Endothelial cell of umbilical vein (primary cell): ENCODE measurements at regions not wholly inside any gene's neighbourhood (a gene's known extent, or its start where the extent isn't known, plus 50 kb on each side); places are given as distances from the start of the nearest gene placed in this dataset.

Source experiments
- BruUV-seq: library from RNA; stranded (reverse); fragments of 400-500 nt; replicated peaks from 2 replicates; lab custom pipeline; 2021; lab: Mats Ljungman, UMichigan
- CTCF ChIA-PET: fragments of 300-600, 350-600 bp; sonication (Branson Sonifier 250); formaldehyde crosslinking; loops from one replicate; lab custom pipeline; 2021; ENCODE audit warnings: antibody characterized with exemption, inconsistent platforms; lab: Charles Lee
- POLR2A ChIA-PET: fragments of 300-600, 350-600 bp; sonication (Branson Sonifier 250); formaldehyde crosslinking; loops from one replicate; lab custom pipeline; 2021; ENCODE audit warnings: antibody characterized with exemption, inconsistent platforms; lab: Charles Lee
- DNase-seq: peaks from one replicate; pipeline ENCODE4 v3.0.0-alpha.2; 2011; ENCODE audit warnings: low read depth, low spot score
- FAIRE-seq: peaks from 2 replicates; lab custom pipeline; 2011; peaks lifted over from hg19 to GRCh38; lab: Jason Lieb, UNC
- H2AFZ ChIP-seq: 2 replicates; pipeline ENCODE4 v1.6.0; 2012; ENCODE audit warnings: low read depth, low read length, control low read depth, inconsistent platforms
- H3K27ac ChIP-seq: 2 replicates; pipeline ENCODE4 v1.5.1; 2011; ENCODE audit warnings: low read depth, mild to moderate bottlenecking, control low read depth, low read length, moderate library complexity; ENCODE audit not compliant: insufficient read depth
- H3K27me3 ChIP-seq, 2 experiments: 2 replicates each; pipeline versions ENCODE4 v1.6.0 to v1.6.1; 2011; ENCODE audit warnings: low read length in 2 of 2, mixed read lengths in 1 of 2; ENCODE audit not compliant: control insufficient read depth in 2 of 2, insufficient read depth in 2 of 2
- H3K36me3 ChIP-seq, 2 experiments: 2 replicates in 1 of 2; 3 replicates in 1 of 2; pipeline ENCODE4 v1.5.1; 2011; ENCODE audit warnings: low read length in 2 of 2, mild to moderate bottlenecking in 1 of 2, moderate library complexity in 1 of 2; ENCODE audit not compliant: control insufficient read depth in 2 of 2, insufficient read depth in 2 of 2; ENCODE audit errors: extremely low read depth in 1 of 2
- H3K4me1 ChIP-seq: 3 replicates; pipeline ENCODE4 v1.5.1; 2011; ENCODE audit warnings: mild to moderate bottlenecking, low read length; ENCODE audit not compliant: control insufficient read depth, insufficient read depth; ENCODE audit errors: extremely low read depth
- H3K4me2 ChIP-seq: 2 replicates; pipeline ENCODE4 v1.6.1; 2011; ENCODE audit warnings: low read length, control low read depth, mixed read lengths; ENCODE audit not compliant: insufficient read depth
- H3K4me3 ChIP-seq, 3 experiments: fragments of 200-600 bp in 1 of 3; sonication (generic), shearing (Covaris generic) in 1 of 3; replicated peaks in 1 of 3; 2 replicates each; pipeline ENCODE4 v1.5.1; 2011 to 2016; ENCODE audit warnings: control low read depth in 3 of 3, low read length in 3 of 3, mild to moderate bottlenecking in 2 of 3, inconsistent platforms in 1 of 3, low read depth in 1 of 3, moderate library complexity in 1 of 3; ENCODE audit not compliant: insufficient read depth in 1 of 3
- H3K79me2 ChIP-seq: 2 replicates; pipeline ENCODE4 v1.6.0; 2012; ENCODE audit warnings: low read length, inconsistent platforms; ENCODE audit not compliant: control insufficient read depth, insufficient read depth
- H3K9ac ChIP-seq: replicated peaks from 2 replicates; pipeline ENCODE3; 2011; ENCODE audit warnings: low read length, control low read depth; ENCODE audit not compliant: insufficient read depth; ENCODE audit errors: extremely low read depth
- H3K9me1 ChIP-seq: replicated peaks from 3 replicates; pipeline ENCODE4 v1.6.0; 2011; ENCODE audit warnings: mild to moderate bottlenecking, low read length; ENCODE audit not compliant: control insufficient read depth, insufficient read depth; ENCODE audit errors: extremely low read depth
- H3K9me3 ChIP-seq: replicated peaks from 2 replicates; pipeline ENCODE4 v1.5.1; 2012; ENCODE audit warnings: low read length, inconsistent platforms; ENCODE audit not compliant: control insufficient read depth, insufficient read depth
- H4K20me1 ChIP-seq: replicated peaks from 2 replicates; pipeline ENCODE3; 2011; ENCODE audit warnings: mild to moderate bottlenecking, low read length; ENCODE audit not compliant: control insufficient read depth, insufficient read depth; ENCODE audit errors: extremely low read depth
- EZH2 ChIP-seq: IDR thresholded peaks from 2 replicates; pipeline ENCODE4 v1.6.1; 2012; ENCODE audit warnings: borderline replicate concordance, low read depth, mild to moderate bottlenecking, moderate library complexity, low read length, inconsistent platforms; ENCODE audit not compliant: severe bottlenecking
- FOS ChIP-seq: IDR thresholded peaks from 2 replicates; pipeline ENCODE4 v1.6.1; 2011; ENCODE audit warnings: mild to moderate bottlenecking, low read length, moderate library complexity, borderline replicate concordance; ENCODE audit not compliant: insufficient read depth
- GATA2 ChIP-seq: IDR thresholded peaks from 2 replicates; pipeline ENCODE4 v1.7.0; 2011; ENCODE audit warnings: low read depth, mild to moderate bottlenecking, moderate library complexity, mixed read lengths, low read length; ENCODE audit not compliant: insufficient read length, insufficient read depth
- JUN ChIP-seq: IDR thresholded peaks from 2 replicates; pipeline ENCODE4 v1.6.1; 2011; ENCODE audit warnings: borderline replicate concordance, low read depth; ENCODE audit not compliant: insufficient read length, insufficient read depth
- MAX ChIP-seq: IDR thresholded peaks from 2 replicates; pipeline ENCODE4 v1.6.1; 2011; ENCODE audit not compliant: insufficient read depth, insufficient read length
- MYC ChIP-seq: IDR thresholded peaks from one replicate; pipeline ENCODE4 v1.6.1; 2011; ENCODE audit warnings: mild to moderate bottlenecking, low read depth, low read length
- POLR2A ChIP-seq: IDR thresholded peaks from 2 replicates; pipeline ENCODE4 v1.6.1; 2012; ENCODE audit warnings: low read depth, mild to moderate bottlenecking, control low read depth, low read length
- POLR2AphosphoS5 ChIP-seq: IDR thresholded peaks from 2 replicates; pipeline ENCODE4 v1.6.1; 2012; ENCODE audit warnings: low read depth, mild to moderate bottlenecking, control low read depth, low read length, moderate library complexity; ENCODE audit not compliant: insufficient read depth
- dilution Hi-C: fragments of 300-500 bp; cut with MboI; formaldehyde crosslinking; loops from one replicate; pipeline ENCODE4 v1.15.0; 2019; ENCODE audit warnings: low sequenced_read_pairs; ENCODE audit not compliant: extremely low pct_ligation_motif_present
- intact Hi-C: fragments of 100-400 bp; cut with micrococcal nuclease; formaldehyde crosslinking; loops from one replicate; pipeline ENCODE4 v1.10.0; 2022
- TF ChIP-seq, protein P1 (sequence below), 2 donors: IDR thresholded peaks; 1 replicate in 1 of 2; 2 replicates in 1 of 2; pipeline ENCODE4 v1.5.1; 2011; ENCODE audit warnings: low read length in 2 of 2, mild to moderate bottlenecking in 2 of 2, moderate library complexity in 2 of 2, control low read depth in 1 of 2, inconsistent platforms in 1 of 2, low read depth in 1 of 2; ENCODE audit not compliant: insufficient read depth in 1 of 2; ENCODE audit errors: extremely low read depth in 1 of 2

DNA sequence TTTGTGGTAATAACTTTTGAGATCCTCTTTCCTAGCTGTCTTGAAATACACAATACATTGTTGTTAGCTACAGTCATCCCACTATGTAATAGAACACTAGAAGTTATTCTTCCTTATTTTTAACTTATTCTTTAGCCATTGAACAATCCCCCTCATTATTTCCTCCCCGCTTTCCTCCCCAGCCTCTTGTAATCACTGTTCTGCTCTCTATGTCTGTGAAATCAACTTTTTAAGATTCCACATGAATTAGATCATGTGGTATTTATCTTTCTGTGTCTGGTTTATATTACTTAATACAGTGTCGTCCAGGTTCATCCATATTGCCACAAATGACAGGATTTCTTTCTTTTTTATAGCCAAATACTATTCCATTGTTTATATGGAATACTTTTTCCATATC, 72.9 kb downstream of the SLC10A2 start:
- Histone ChIP-seq H4K20me1 (no peaks in the 10 kb centered on the region), H3K9ac (no peak overlapping the region), H3K27ac (no peak overlapping the region), H3K9me1 (no peaks in the 10 kb centered on the region), H3K4me2 (no peak overlapping the region), H3K79me2 (no peaks in the 10 kb centered on the region), H3K36me3 (no peaks in the 10 kb centered on the region), H3K4me1 (no peaks in the 10 kb centered on the region), H3K4me3 (no peak overlapping the region), H3K9me3 (no peaks in the 10 kb centered on the region), H3K27me3 (no peaks in the 10 kb centered on the region), H2AFZ (no peak overlapping the region)
- intact Hi-C loops: no loop called here
- no peak for FAIRE-seq
- ChIA-PET CTCF (no interaction called here), POLR2A (no interaction called here)
- dilution Hi-C loops: no loop called here
- no TSS peak for BruUV-seq
- no peak for DNase-seq
- TF ChIP-seq GATA2 (no peak), JUN (no peak), MAX (no peak), POLR2A (no peak), FOS (no peak), POLR2AphosphoS5 (no peak), EZH2 (no peak), MYC (no peak)
- TF ChIP-seq, protein P1, sequence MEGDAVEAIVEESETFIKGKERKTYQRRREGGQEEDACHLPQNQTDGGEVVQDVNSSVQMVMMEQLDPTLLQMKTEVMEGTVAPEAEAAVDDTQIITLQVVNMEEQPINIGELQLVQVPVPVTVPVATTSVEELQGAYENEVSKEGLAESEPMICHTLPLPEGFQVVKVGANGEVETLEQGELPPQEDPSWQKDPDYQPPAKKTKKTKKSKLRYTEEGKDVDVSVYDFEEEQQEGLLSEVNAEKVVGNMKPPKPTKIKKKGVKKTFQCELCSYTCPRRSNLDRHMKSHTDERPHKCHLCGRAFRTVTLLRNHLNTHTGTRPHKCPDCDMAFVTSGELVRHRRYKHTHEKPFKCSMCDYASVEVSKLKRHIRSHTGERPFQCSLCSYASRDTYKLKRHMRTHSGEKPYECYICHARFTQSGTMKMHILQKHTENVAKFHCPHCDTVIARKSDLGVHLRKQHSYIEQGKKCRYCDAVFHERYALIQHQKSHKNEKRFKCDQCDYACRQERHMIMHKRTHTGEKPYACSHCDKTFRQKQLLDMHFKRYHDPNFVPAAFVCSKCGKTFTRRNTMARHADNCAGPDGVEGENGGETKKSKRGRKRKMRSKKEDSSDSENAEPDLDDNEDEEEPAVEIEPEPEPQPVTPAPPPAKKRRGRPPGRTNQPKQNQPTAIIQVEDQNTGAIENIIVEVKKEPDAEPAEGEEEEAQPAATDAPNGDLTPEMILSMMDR (IDR thresholded peaks at IDR 0.05; ENCODE audit: extremely low read depth in 1 of 2, insufficient read depth in 1 of 2, low read depth in 1 of 2, low read length in 2 of 2): no peak
